NCI-H2107 (cell line): ENCODE measurements at regions not wholly inside any gene's neighbourhood (a gene's known extent, or its start where the extent isn't known, plus 50 kb on each side); places are given as distances from the start of the nearest gene placed in this dataset.
"Not testable (repeated sequence)": the region's sequence is repeated elsewhere in the genome, so short reads cannot be mapped to it uniquely, and the experiment has no call there.

Experiments used
- DNase-seq: peaks from one replicate; lab custom pipeline; 2025; lab: John Stamatoyannopoulos, UW

- DNase-seq, result no peak
Observed at GRCh38 chr3:148500881-148501280, 196.8 kb upstream of the AGTR1 start.

- DNase-seq, result no peak
Observed at GRCh38 chr3:148510116-148510515, 187.6 kb upstream of the AGTR1 start.

- DNase-seq, result no peak
Observed at GRCh38 chr3:148510561-148510960, 187.1 kb upstream of the AGTR1 start.

GRCh38 chr3:148512648-148513047 lies 185.1 kb upstream of the AGTR1 start:
- DNase-seq, result no peak

GRCh38 chr3:148513096-148513543 lies 184.6 kb upstream of the AGTR1 start:
- DNase-seq, result no peak

- no peak for DNase-seq
Observed at GRCh38 chr3:148518520-148518919, 179.2 kb upstream of the AGTR1 start.

- not testable (repeated sequence) for DNase-seq
Observed at GRCh38 chr3:148525621-148526020, 172.1 kb upstream of the AGTR1 start.

- no peak for DNase-seq
Observed at GRCh38 chr3:148528024-148528423, 169.7 kb upstream of the AGTR1 start.

GRCh38 chr3:148531836-148532235 lies 165.9 kb upstream of the AGTR1 start:
- DNase-seq, result no peak

- DNase-seq, result no peak
Observed at GRCh38 chr3:148532326-148532725, 165.4 kb upstream of the AGTR1 start.

GRCh38 chr3:148532774-148533173 lies 164.9 kb upstream of the AGTR1 start:
- no peak for DNase-seq

GRCh38 chr3:148534089-148534988 lies 163.4 kb upstream of the AGTR1 start:
- DNase-seq, result no peak

GRCh38 chr3:148535001-148535400 lies 162.7 kb upstream of the AGTR1 start:
- no peak for DNase-seq

- DNase-seq, result no peak
Observed at GRCh38 chr3:148540266-148540665, 157.4 kb upstream of the AGTR1 start.

GRCh38 chr3:148540851-148541250 lies 156.9 kb upstream of the AGTR1 start:
- no peak for DNase-seq

- DNase-seq, result no peak
Observed at GRCh38 chr3:148546959-148547358, 150.7 kb upstream of the AGTR1 start.

- DNase-seq, result no peak
Observed at GRCh38 chr3:148551767-148552260, 145.9 kb upstream of the AGTR1 start.

GRCh38 chr3:148554367-148554766 lies 143.3 kb upstream of the AGTR1 start:
- no peak for DNase-seq

- DNase-seq, result no peak
Observed at GRCh38 chr3:148556664-148557063, 141.0 kb upstream of the AGTR1 start.

GRCh38 chr3:148577579-148577978 lies 120.1 kb upstream of the AGTR1 start:
- DNase-seq, result not testable (repeated sequence)

GRCh38 chr3:148582126-148582525 lies 115.6 kb upstream of the AGTR1 start:
- no peak for DNase-seq

GRCh38 chr3:148583793-148584192 lies 113.9 kb upstream of the AGTR1 start:
- DNase-seq, result no peak

- no peak for DNase-seq
Observed at GRCh38 chr3:148584438-148584837, 113.3 kb upstream of the AGTR1 start.
